Fibroblast of peridontal ligament (primary cell): ENCODE measurements at regions not wholly inside any gene's neighbourhood (a gene's known extent, or its start where the extent isn't known, plus 50 kb on each side); places are given as distances from the start of the nearest gene placed in this dataset.
A peak's percentile ranks its signal among the peaks of the same experiment; 100 is the strongest.
"Not testable (repeated sequence)": the region's sequence is repeated elsewhere in the genome, so short reads cannot be mapped to it uniquely, and the experiment has no call there.

ENCODE experiments used
- DNase-seq: peaks from one replicate; pipeline ENCODE4 v3.0.0-alpha.2; 2010; ENCODE audit errors: extremely low read depth

DNA sequence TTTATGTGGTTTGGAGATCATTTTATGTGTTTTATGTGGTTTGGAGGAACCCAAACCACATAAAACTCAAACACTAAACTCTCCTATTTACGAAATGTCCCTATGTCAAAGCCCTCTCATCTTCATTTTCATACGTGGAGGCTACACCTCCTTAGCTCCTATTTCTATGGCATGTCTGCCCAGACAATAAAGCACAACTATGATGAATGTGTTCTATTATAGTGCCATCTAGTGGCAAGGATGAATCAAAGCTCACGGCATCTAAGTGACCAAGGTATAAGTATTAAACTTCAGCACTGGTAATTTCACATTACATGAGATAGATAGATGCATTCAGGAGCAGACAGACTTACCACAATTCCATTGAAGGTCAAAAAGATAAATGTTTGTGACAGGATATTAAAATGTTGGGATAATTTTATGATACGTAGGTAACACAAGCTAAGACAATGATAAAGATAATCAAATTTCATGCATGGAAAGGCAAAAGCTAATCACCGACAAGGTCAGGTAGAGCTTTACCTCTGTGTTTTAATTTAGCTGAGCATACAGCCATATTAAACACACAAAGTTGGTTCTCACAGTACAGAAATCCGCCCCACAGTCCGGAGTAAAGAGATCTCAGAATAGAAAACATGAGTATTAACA is 130.6 kb upstream of the FHIT start:
- DNase-seq = peak; percentile 7

DNA sequence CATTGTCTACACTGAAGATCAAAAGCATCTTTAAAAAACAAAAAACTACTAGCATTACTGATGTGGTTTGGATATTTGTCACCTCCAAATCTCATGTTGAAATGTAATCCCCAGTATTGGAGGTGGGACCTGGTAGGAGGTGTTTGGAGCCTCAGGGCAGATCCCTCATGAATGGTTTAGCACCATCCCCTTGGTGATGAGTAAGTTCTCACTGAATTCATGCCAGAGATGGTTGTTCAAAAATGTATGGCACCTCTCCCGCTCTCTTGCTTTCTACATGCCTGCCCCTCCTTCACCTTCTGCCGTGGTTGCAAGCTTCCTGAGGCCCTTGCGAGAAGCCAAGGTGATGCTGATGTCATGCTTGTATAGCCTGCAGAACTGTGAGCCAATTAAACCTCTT is 136.6 kb upstream of the FHIT start:
- DNase-seq = no peak

DNA sequence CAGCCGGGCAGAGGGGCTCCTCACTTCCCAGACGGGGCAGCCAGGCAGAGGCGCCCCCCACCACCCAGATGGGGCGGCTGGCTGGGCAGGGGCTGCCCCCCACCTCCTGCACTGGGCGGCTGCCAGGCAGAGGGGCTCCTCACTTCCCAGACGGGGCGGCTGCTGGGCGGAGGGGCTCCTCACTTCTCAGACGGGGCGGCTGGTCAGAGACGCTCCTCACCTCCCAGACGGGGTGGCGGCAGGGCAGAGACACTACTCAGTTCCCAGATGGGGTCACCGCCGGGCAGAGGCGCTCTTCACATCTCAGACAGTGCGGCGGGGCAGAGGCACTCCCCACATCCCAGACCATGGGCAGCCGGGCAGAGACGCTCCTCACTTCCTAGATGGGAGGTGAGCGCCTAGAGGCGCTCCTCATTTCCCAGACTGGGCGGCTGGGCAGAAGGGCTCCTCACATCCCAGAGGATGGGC is 142.3 kb upstream of the FHIT start:
- DNase-seq = not testable (repeated sequence)

DNA sequence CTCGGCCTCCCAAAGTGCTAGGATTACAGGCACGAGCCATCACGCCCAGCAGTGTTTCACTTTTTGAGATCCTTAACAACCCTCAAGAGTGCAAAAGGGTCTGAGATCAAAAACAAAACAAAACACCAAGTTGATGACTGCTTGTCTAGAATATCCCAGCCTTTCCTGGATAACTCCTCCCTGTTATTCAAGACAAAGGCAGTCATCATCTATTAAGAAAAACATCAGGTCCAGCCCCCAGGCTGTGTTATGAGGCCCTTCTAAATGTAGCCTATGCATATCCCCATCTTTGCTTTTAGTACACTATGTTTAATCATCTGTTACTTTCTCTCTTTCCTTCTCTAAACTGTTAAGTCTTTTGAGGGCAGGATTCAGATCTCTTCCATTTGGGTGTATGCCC is 150.1 kb upstream of the FHIT start:
- no peak for DNase-seq

DNA sequence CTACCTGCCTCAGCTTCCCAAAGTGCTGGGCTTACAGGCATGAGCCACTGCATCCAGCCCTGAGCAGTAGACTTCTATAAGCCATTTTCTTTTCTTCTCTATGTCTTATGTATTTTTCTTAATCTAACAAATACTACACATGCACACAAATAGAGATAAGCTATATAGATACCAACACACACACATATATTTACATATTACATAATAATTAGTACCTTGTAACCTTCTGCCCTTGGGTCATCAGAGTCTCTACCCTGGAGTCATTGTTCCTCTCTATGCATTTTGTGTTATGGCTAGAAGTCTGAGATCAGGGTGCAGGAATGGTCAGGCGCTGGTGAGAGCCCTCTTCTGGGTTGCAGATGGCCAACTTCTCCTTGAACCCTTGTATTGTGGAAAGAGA is 154.0 kb upstream of the PTPRG start:
- no peak for DNase-seq

DNA sequence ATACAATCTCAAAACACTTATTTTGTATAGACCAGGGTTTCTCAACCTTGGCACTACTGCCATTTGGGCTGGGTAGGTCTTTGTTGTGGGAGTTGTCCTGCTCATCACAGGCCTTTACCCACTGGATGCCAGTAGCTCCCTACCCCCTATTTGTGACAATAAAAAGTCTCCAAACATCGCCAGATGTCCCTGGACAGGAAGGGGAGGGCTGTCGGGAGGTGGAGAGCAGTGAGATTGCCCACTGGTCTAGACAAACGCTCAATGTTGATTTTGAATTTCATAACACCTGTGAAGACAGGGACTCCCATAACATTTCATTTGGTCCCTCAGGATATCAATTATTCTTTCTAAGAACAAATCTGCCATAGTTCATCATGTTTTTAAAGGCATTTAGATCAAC is 151.7 kb upstream of the PTPRG start:
- no peak for DNase-seq

DNA sequence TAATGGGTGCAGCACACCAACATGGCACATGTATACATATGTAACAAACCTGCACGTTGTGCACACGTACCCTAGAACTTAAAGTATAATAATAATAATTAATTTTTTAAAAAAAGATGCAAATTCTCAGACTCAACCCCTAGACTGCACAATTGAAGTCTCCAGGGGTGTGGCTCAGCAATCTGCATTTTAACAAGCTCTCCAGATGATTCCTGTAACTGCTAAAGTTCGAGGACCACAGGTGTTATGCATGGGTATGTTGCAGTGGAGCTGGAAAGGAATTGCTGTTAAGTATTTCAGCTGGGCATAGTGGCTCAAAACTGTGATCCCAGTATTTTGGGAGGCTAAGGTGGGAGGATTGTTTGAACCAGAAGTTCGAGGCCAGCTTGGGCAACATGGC is 151.0 kb upstream of the PTPRG start:
- not testable (repeated sequence) for DNase-seq

DNA sequence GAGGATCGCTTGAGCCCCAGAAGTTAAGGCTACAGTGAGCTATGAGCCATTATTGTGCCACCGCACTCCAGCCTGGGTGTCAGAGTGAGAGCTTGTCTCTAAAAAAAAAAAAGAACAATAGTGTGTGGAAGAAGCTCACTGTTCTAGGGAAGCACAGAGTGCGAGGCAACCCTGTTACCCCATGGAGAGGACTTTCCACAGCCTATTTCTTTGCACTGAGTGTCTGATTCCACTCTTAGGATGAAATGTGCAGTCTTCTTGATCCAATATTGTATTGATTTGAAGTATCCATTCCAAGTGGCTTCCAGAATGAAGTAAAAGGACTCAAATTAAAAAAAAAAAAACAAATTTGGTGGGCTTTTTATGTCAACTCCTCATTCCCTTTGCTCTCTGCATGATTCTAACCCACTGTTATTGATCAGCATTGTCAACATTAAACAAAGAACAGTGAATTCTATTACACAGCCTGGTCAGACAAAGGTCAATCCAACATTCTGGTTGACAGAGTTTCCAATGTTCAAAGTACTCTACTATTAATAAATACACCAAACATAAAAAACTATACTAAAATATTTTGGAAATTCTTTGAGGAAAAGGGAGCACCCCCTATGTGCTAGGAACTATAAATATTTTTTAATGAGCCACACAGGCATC is 150.2 kb upstream of the PTPRG start:
- no peak for DNase-seq

DNA sequence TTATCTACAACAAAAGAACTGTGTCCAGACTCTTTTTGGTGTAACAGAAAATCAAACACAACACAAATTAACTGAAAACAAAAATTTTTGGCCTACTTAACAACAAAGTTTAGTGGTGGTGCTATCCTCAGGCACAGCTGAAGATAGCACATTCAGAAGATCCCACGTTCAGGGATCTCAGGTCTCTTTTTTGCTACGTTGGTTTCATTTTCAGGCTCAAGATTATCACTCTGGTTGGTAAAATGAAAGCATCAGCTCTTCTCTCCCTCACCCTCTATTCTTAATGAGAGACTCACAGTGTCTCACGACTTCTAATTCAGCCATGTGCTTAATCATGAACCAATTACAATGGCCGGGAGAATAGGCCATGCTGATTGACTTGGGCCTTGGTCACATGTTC is 146.9 kb upstream of the PTPRG start:
- DNase-seq = no peak

DNA sequence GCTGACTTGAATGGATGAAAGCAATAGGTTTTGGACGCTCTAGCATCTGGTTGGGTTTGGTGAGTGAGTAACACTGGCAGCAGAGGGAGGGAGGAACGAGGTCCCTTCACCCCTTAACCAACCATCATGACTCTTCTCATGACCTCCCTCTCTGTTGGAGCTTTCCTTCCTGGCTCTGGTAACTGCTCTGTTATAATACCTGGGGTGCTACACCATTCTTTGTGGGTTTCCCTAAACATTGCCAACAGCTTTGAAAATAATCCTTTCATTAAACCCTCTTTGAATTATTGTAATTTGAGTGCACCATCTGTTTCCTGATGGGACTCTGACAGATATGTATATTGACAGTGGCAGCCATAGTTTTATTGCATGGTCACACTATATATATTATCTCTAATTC is 146.2 kb upstream of the PTPRG start:
- no peak for DNase-seq

DNA sequence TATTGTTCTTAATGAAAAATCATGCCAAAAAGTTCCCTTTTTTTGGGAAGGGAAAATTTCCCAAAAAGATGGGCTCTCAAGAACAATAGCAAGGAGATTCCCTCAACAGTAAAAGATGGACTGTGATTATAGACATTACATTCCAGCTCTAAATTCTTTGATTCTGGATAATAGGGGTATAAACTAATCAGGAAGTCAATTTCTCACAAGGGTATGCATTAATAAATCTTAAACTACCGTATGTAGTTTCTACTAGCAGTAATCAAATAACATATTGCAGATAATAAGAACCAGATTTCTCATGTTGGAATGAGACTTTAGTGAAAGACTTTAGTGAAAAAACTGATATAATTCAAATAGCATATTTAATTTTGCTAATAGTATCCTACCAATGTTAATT is 144.8 kb upstream of the PTPRG start:
- DNase-seq = no peak

DNA sequence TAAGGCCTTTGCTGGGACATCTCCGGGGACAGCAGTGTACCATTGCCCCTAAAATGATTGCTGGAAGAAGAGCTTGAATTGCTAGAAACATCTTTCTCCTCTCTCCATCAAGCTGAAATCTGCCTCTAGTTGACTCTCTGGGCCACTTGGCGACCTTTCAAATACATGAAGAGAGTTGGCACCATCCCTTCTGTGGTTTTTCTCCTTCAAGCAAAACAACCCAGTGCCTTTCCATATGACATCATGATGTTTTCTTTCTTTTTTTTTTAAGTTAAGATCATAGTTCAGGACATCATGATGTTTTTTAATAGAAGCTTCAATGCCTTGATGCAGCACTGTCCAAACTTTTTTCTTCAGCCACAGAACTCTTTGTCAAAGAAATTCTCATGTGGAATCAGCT is 144.0 kb upstream of the PTPRG start:
- peak; percentile 50 for DNase-seq

DNA sequence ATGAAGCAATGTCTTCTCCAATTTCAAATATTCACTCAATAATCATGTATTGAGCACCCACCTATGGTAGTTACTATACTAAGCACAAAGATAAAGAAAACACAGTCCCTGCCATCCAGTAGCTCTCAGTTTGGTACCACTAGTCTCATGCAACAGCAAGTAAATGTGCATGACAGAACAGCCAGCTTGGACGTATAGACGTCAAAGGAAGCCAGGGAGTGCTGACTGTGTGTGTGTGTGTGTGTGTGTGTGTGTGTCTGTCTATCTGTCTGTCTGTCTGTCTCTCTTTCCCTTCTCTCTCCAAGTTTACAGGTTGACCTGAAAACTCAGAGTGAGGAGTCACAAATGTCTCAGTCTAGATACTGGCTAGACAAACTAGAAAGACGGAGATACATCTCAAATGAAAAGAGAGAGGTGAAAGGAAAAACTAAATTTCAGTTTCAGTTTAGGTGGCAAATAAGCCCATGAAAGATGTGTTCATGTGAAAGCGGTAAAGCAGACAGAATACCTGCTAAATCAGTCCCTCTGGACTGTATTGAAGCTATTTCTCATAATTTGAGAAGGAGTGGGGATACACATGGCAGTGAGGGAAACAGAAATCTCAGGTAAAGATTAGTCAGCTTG is 141.1 kb upstream of the PTPRG start:
- no peak for DNase-seq

DNA sequence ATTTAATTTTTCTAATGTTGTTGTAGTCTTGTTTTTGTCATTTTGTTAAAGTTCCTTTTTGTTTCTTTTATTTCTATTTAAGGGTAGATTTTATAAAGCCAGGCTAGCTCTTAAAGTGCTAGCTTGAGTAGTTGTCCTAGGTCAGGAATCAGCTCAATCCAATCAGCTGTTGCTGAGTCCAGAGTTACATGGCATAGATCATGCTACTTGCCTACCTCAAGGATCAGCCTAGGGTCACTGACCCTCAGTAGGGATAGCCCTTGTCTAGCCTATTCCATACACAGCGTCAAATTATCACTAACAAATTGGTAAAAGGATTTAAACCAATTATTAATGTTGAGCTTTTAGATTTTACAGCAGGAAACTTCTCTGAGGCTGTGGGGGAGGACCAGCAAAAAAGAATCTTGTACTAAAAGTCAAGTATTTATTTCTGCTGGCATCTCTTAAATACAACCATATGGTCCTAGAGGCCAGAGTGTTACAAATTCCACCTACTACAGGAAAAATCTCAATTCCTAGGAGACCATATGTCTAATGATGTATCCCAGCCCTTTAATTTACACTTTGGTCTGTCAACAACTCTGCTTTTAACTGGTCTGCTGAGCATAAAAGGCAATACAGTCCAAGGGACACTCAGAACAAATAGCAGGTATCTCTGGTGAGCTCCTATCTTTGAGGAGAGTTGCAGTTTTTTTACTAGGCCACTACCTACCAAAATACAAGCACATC is 138.3 kb upstream of the PTPRG start:
- no peak for DNase-seq

DNA sequence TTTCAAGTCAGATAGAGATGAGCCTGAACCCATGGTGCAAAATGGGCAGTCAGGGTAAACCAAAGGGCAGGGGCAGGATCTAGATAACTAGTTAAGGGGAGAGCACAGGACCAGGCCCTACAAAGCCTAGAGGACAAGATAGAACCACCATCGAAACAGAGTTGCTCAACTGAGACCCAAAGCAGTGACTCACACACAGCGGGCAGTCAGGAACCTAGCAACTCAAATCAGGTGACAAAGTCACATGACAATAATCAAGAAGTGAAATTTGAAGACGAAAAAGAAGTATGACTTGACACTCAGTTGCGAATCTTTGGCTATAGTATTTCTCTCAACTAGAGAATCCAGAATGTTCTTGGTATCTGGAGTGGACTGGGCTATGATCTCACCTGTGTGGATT is 136.0 kb upstream of the PTPRG start:
- DNase-seq = no peak

DNA sequence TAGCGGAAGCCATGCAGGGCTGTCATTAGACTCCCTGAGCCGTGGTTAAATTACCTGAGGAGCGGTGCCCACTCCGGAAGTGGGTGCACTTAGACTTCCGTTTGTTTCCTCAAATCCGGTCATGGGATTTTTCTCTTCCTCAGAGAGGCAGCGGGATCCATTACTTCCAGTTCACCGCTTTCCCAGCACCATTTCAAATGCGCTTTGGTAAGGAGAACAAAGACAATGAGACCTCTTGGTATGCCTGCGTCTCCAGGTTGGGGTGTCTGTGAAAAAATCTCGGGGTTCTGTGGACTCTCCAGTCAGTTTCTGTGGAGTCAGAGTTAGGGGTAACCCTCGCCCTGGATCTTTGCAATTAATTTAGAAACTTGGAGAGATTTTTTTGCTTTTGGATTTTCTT is 132.3 kb upstream of the PTPRG start:
- DNase-seq = no peak

DNA sequence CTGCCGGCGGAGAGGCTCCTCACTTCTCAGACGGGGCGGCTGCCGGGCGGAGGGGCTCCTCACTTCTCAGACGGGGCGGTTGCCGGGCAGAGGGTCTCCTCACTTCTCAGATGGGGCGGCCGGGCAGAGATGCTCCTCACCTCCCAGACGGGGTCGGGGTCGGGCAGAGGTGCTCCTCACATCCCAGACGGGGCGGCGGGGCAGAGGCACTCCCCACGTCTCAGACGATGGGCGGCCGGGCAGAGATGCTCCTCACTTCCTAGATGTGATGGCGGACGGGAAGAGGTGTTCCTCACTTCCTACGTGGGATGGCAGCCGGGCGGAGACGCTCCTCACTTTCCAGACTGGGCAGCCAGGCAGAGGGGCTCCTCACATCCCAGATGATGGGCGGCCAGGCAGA is 126.5 kb upstream of the PTPRG start:
- not testable (repeated sequence) for DNase-seq

DNA sequence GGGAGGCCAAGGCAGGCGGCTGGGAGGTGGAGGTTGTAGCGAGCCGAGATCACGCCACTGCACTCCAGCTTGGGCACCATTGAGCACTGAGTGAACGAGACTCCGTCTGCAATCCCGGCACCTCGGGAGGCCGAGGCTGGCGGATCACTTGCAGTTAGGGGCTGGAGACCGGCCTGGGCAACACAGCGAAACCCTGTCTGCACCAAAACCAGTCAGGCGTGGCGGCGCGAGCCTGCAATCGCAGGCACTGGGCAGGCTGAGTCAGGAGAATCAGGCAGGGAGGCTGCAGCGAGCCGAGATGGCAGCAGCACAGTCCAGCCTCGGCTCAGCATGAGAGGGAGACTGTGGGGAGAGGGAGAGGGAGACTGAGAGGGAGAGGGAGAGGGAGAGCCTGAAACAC is 126.0 kb upstream of the PTPRG start:
- DNase-seq = not testable (repeated sequence)

DNA sequence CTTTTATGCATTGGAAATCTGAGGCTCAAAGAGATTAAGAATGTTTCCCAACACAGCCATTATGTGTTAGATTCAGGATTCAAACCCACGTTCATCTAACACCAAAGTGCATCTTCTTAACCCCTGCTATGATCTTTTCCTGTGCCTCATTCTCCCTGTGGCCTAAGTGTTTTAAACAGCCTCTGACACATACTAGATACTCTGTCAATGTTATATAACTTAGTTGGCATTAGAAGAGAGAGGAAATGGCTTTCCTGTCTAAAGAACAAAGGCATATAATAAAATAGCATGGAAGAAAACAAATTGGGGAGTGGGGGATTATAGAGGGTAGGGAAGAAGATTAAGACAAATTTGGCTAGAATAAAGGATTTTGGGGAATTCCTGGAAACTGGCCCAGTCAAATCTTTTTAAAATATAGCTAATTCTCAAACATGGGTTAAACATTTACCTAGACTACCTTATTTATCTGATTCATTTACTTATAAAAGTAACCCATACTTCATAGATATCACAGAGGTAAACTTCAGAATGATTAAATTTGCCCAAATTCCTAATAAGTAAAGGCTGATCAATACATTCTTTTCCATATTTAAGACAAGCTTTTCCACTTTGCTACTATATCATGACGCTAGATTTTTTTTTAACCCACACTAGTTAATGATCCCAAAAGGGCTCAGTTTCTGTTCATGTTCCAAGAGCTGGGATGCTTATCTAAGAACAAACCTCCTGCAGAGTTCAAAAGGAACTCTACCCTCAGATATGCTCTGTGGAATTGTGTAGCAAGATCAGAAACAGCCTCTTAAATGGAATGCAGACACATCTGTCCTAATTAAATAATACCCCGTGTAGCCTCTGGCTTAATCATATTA is 122.9 kb upstream of the PTPRG start:
- DNase-seq = no peak

DNA sequence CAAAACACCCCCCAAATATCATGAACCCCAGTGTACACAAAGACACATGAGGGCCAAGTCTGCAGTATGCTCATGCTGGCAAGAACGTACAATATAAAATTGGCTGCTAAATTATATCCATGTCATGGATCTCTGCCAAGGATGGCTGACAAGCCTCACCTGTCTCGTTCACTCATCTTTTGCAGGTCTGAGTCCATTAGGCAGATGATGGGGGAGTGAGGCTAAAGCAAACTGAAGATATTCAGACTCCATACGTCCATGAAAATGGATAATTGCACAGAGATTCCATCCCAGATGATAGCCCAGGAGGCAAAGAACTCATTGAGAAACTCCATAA is 122.3 kb upstream of the PTPRG start:
- DNase-seq = no peak

DNA sequence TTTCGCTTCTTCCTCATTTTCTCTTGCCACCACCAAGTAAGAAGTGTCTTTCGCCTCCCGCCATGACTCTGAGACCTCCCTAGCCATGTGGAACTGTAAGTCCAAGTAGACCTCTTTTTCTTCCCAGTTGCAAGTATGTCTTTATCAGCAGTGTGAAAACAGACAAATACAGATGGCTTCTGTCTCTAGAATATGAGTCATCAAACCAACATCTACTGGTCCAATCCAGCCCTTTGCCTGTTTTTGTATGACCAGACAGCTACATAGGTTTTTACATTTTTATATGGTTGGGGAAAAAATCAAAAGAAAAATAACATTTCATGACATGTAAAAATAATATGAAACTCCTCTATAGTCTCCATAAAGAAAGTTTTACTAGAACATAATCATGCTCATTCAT is 118.7 kb upstream of the PTPRG start:
- no peak for DNase-seq

DNA sequence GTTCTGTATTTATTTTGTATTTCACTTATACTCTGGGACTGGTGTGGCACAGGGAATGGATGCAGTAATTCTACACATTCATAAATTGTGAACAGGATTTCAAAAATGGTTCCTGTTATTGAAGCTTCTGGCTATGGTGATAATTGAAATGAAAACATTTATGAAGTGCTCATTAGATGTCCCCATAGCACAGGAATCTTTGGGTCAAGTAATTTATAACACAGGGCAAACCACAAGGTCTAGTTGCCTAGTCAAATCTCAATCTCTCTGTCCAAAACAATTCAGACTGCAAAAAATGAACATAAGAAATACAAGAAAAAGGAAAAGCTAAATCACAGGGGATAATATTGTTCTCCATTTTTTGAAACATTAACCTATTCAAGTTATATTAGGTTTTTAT is 117.5 kb upstream of the PTPRG start:
- no peak for DNase-seq
